Astrocyte of the cerebellum (primary cell): ENCODE measurements at regions not wholly inside any gene's neighbourhood (a gene's known extent, or its start where the extent isn't known, plus 50 kb on each side); places are given as distances from the start of the nearest gene placed in this dataset.

Experiments
- DNase-seq: peaks from one replicate; pipeline ENCODE4 v3.0.0-alpha.2; 2011; ENCODE audit warnings: low read depth
- H3K4me3 ChIP-seq: 2 replicates; pipeline ENCODE4 v1.5.1; 2011; ENCODE audit warnings: mild to moderate bottlenecking, low read depth, low read length, moderate library complexity
- CTCF ChIP-seq: IDR thresholded peaks from 2 replicates; pipeline ENCODE4 v1.5.1; 2012; ENCODE audit warnings: low read length, low read depth, moderate library complexity, mild to moderate bottlenecking; ENCODE audit errors: missing control alignments
- in situ Hi-C: cut with HindIII; loops from 2 replicates; pipeline ENCODE4 v1.10.0; 2017; ENCODE audit warnings: low sequenced_read_pairs

GRCh38 chrX:15129412-15129811 lies 140.5 kb downstream of the ASB9 start:
- DNase-seq = no peak
- in situ Hi-C loops = no loop called here
- no peak overlapping the region for H3K4me3 ChIP-seq
- no peak for TF ChIP-seq CTCF

- in situ Hi-C loops = no loop called here
- H3K4me3 ChIP-seq = no peak overlapping the region
- no peak for DNase-seq
- TF ChIP-seq CTCF = no peak
Measured at GRCh38 chrX:15128861-15129260, 141.0 kb downstream of the ASB9 start.

- TF ChIP-seq CTCF = peak; percentile 19
- in situ Hi-C loops = no loop called here
- no peak overlapping the region for H3K4me3 ChIP-seq
- DNase-seq = no peak
Measured at GRCh38 chrX:15127010-15127409, 142.9 kb downstream of the ASB9 start.

GRCh38 chrX:15116900-15117299 lies 153.0 kb downstream of the ASB9 start:
- DNase-seq = no peak
- H3K4me3 ChIP-seq = no peak overlapping the region
- in situ Hi-C loops = no loop called here
- no peak for TF ChIP-seq CTCF

- no peak overlapping the region for H3K4me3 ChIP-seq
- DNase-seq = no peak
- in situ Hi-C loops = no loop called here
- no peak for TF ChIP-seq CTCF
Measured at GRCh38 chrX:15114743-15115566, 154.9 kb downstream of the ASB9 start.

GRCh38 chrX:15107367-15107988 lies 162.4 kb downstream of the ASB9 start:
- no peak overlapping the region for H3K4me3 ChIP-seq
- in situ Hi-C loops = no loop called here
- no peak for DNase-seq
- TF ChIP-seq CTCF = no peak
